ENCODE measurements at regions not wholly inside any gene's neighbourhood (a gene's known extent, or its start where the extent isn't known, plus 50 kb on each side); places are given as distances from the start of the nearest gene placed in this dataset.
A peak's percentile ranks its signal among the peaks of the same experiment; 100 is the strongest.
"Not testable (repeated sequence)": the region's sequence is repeated elsewhere in the genome, so short reads cannot be mapped to it uniquely, and the experiment has no call there.

DNA sequence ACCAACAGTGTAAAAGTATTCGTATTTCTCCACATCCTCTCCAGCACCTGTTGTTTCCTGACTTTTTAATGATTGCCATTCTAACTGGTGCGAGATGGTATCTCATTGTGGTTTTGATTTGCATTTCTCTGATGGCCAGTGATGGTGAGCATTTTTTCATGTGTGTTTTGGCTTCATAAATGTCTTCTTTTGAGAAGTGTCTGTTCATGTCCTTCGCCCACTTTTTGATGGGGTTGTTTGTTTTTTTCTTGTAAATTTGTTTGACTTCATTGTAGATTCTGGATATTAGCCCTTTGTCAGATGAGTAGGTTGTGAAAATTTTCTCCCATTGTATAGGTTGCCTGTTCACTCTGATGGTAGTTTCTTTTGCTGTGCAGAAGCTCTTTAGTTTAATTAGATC, 86.9 kb downstream of the CCDC74A start:
- intact Hi-C loops (cut with micrococcal nuclease) = not testable (repeated sequence)

DNA sequence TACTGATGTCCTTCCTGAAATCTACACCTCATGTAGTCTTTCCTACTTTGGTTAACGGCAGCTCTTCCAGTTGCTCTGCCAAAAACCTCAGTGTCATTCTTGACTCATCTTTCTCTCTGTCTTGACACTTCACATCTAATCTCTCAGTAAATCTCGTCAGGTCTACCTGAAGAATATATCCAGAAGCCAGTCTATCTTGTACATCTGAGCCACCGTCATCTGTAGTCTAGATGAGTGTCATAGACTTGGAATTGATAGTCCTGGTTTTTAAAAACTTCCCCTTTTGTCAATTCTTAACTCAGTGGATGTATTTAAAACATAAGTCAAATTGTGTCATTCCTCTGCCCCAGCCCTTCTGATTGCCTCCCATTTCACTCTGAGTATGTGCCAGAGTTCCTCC, 90.6 kb downstream of the CCDC74A start:
- WGBS (ENCODE audit: insufficient coverage) = 100% methylated on average over 1 of the region's 3 CpGs
- H3K27ac Mint-ChIP-seq = not testable (repeated sequence)

More for the DNA sequence above, 86.9 kb downstream of the CCDC74A start:
- not testable (repeated sequence) for H3K27me3 Mint-ChIP-seq (ENCODE audit: low read depth in 3 of 3); H3K27ac ChIP-seq (ENCODE audit: low read depth in 1 of 2, low read length in 2 of 2); H3K79me2 ChIP-seq (ENCODE audit: insufficient read depth, low read length); H4K20me1 ChIP-seq (ENCODE audit: insufficient read depth, low read length); DNase-seq; H3K4me2 ChIP-seq (replicated peaks; ENCODE audit: extremely low read depth, low read length, poor library complexity, severe bottlenecking); H3K27me3 ChIP-seq (ENCODE audit: control insufficient read depth in 2 of 2, insufficient read depth in 2 of 2, low read length in 2 of 2); H3K4me1 Mint-ChIP-seq; H3K4me3 Mint-ChIP-seq; H3K9me3 Mint-ChIP-seq; H3K36me3 Mint-ChIP-seq; H3K4me3 ChIP-seq (replicated peaks in 1 of 3; ENCODE audit: low read depth in 2 of 3, low read length in 3 of 3); H2AFZ ChIP-seq (ENCODE audit: insufficient read depth, low read depth, low read length, poor library complexity, severe bottlenecking); H3K27ac Mint-ChIP-seq; H3K4me1 ChIP-seq (ENCODE audit: control insufficient read depth in 1 of 2, insufficient read depth in 2 of 2, low read length in 2 of 2); H3K9ac ChIP-seq (ENCODE audit: insufficient read depth, low read length, poor library complexity, severe bottlenecking); H3K9me3 ChIP-seq (replicated peaks in 1 of 2; ENCODE audit: control insufficient read depth in 1 of 2, insufficient read depth in 1 of 2, low read length in 2 of 2); H3K36me3 ChIP-seq (replicated peaks in 1 of 2; ENCODE audit: control insufficient read depth in 1 of 2, insufficient read depth in 2 of 2, low read length in 2 of 2)
- WGBS (ENCODE audit: insufficient coverage) = no CpG with 5 or more reads among the region's 3 CpGs

DNA sequence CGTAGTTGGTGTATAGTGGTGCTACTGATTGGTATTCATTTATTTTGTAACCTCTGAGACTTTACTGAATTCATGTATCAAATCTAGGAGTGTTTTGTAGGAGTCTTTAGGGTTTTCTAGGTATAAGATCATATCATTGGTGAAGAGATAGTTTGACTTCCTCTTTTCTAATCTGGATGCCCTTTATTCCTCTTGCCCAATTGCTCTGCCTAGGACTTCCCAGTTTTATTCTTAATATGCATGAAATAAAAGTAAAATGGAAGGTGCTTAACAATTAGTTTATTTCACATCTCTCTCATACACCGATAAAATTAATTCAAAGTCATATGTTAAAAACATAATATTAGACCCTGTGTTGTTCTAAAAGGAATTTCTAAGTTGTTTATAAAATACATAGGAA, 95.2 kb downstream of the CCDC74A start:
- H3K27ac ChIP-seq (ENCODE audit: low read depth in 1 of 2, low read length in 2 of 2); H3K36me3 Mint-ChIP-seq; intact Hi-C loops (cut with micrococcal nuclease); H3K9me3 ChIP-seq (replicated peaks in 1 of 2; ENCODE audit: control insufficient read depth in 1 of 2, insufficient read depth in 1 of 2, low read length in 2 of 2); H2AFZ ChIP-seq (ENCODE audit: insufficient read depth, low read depth, low read length, poor library complexity, severe bottlenecking); H3K36me3 ChIP-seq (replicated peaks in 1 of 2; ENCODE audit: control insufficient read depth in 1 of 2, insufficient read depth in 2 of 2, low read length in 2 of 2); H3K27ac Mint-ChIP-seq; H3K9ac ChIP-seq (ENCODE audit: insufficient read depth, low read length, poor library complexity, severe bottlenecking); H3K4me1 ChIP-seq (ENCODE audit: control insufficient read depth in 1 of 2, insufficient read depth in 2 of 2, low read length in 2 of 2); H3K4me3 Mint-ChIP-seq; H3K27me3 Mint-ChIP-seq (ENCODE audit: low read depth in 3 of 3); H3K79me2 ChIP-seq (ENCODE audit: insufficient read depth, low read length); H3K4me3 ChIP-seq (replicated peaks in 1 of 3; ENCODE audit: low read depth in 2 of 3, low read length in 3 of 3); H4K20me1 ChIP-seq (ENCODE audit: insufficient read depth, low read length); H3K9me3 Mint-ChIP-seq; H3K4me2 ChIP-seq (replicated peaks; ENCODE audit: extremely low read depth, low read length, poor library complexity, severe bottlenecking); H3K27me3 ChIP-seq (ENCODE audit: control insufficient read depth in 2 of 2, insufficient read depth in 2 of 2, low read length in 2 of 2); H3K4me1 Mint-ChIP-seq: not testable (repeated sequence)
- no CpG with 5 or more reads among the region's 2 CpGs for WGBS (ENCODE audit: insufficient coverage)
- peak in 1 of 3 donors; percentile 10 for DNase-seq

More for the DNA sequence above, 90.6 kb downstream of the CCDC74A start:
- H3K79me2 ChIP-seq (ENCODE audit: insufficient read depth, low read length); H3K4me2 ChIP-seq (replicated peaks; ENCODE audit: extremely low read depth, low read length, poor library complexity, severe bottlenecking); H3K4me3 Mint-ChIP-seq; H4K20me1 ChIP-seq (ENCODE audit: insufficient read depth, low read length); H3K9me3 ChIP-seq (replicated peaks in 1 of 2; ENCODE audit: control insufficient read depth in 1 of 2, insufficient read depth in 1 of 2, low read length in 2 of 2); H3K4me1 Mint-ChIP-seq; H3K9ac ChIP-seq (ENCODE audit: insufficient read depth, low read length, poor library complexity, severe bottlenecking); H3K36me3 ChIP-seq (replicated peaks in 1 of 2; ENCODE audit: control insufficient read depth in 1 of 2, insufficient read depth in 2 of 2, low read length in 2 of 2); H3K4me3 ChIP-seq (replicated peaks in 1 of 3; ENCODE audit: low read depth in 2 of 3, low read length in 3 of 3); H3K36me3 Mint-ChIP-seq; H2AFZ ChIP-seq (ENCODE audit: insufficient read depth, low read depth, low read length, poor library complexity, severe bottlenecking); intact Hi-C loops (cut with micrococcal nuclease); H3K27me3 Mint-ChIP-seq (ENCODE audit: low read depth in 3 of 3); H3K4me1 ChIP-seq (ENCODE audit: control insufficient read depth in 1 of 2, insufficient read depth in 2 of 2, low read length in 2 of 2); H3K9me3 Mint-ChIP-seq; DNase-seq; H3K27me3 ChIP-seq (ENCODE audit: control insufficient read depth in 2 of 2, insufficient read depth in 2 of 2, low read length in 2 of 2); H3K27ac ChIP-seq (ENCODE audit: low read depth in 1 of 2, low read length in 2 of 2): not testable (repeated sequence)

DNA sequence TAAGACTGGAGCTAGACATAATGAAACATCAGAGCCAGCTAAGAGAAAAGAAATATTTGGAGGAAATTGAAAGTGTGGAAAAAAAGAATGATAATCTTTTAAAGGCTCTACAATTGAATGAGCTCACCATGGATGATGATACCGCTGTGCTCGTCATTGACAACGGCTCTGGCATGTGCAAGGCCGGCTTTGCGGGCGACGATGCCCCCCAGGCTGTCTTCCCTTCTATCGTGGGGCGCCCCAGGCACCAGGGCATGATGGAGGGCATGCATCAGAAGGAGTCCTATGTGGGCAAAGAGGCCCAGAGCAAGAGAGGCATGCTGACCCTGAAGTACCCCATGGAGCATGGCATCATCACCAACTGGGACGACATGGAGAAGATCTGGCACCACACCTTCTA, 98.3 kb downstream of the CCDC74A start:
- H3K4me2 ChIP-seq (replicated peaks; ENCODE audit: extremely low read depth, low read length, poor library complexity, severe bottlenecking); H2AFZ ChIP-seq (ENCODE audit: insufficient read depth, low read depth, low read length, poor library complexity, severe bottlenecking); DNase-seq; H3K9ac ChIP-seq (ENCODE audit: insufficient read depth, low read length, poor library complexity, severe bottlenecking); H3K4me3 ChIP-seq (replicated peaks in 1 of 3; ENCODE audit: low read depth in 2 of 3, low read length in 3 of 3); H3K4me1 ChIP-seq (ENCODE audit: control insufficient read depth in 1 of 2, insufficient read depth in 2 of 2, low read length in 2 of 2); H3K4me3 Mint-ChIP-seq; H3K36me3 ChIP-seq (replicated peaks in 1 of 2; ENCODE audit: control insufficient read depth in 1 of 2, insufficient read depth in 2 of 2, low read length in 2 of 2); H3K27me3 Mint-ChIP-seq (ENCODE audit: low read depth in 3 of 3); H3K9me3 Mint-ChIP-seq; H3K36me3 Mint-ChIP-seq; H3K27me3 ChIP-seq (ENCODE audit: control insufficient read depth in 2 of 2, insufficient read depth in 2 of 2, low read length in 2 of 2); intact Hi-C loops (cut with micrococcal nuclease); H4K20me1 ChIP-seq (ENCODE audit: insufficient read depth, low read length); H3K27ac ChIP-seq (ENCODE audit: low read depth in 1 of 2, low read length in 2 of 2); H3K9me3 ChIP-seq (replicated peaks in 1 of 2; ENCODE audit: control insufficient read depth in 1 of 2, insufficient read depth in 1 of 2, low read length in 2 of 2); H3K79me2 ChIP-seq (ENCODE audit: insufficient read depth, low read length); H3K4me1 Mint-ChIP-seq; H3K27ac Mint-ChIP-seq: not testable (repeated sequence)
- 96% methylated on average over 8 of the region's 10 CpGs for WGBS (ENCODE audit: insufficient coverage)
